ENCODE measurements at regions not wholly inside any gene's neighbourhood (a gene's known extent, or its start where the extent isn't known, plus 50 kb on each side); places are given as distances from the start of the nearest gene placed in this dataset.

DNA sequence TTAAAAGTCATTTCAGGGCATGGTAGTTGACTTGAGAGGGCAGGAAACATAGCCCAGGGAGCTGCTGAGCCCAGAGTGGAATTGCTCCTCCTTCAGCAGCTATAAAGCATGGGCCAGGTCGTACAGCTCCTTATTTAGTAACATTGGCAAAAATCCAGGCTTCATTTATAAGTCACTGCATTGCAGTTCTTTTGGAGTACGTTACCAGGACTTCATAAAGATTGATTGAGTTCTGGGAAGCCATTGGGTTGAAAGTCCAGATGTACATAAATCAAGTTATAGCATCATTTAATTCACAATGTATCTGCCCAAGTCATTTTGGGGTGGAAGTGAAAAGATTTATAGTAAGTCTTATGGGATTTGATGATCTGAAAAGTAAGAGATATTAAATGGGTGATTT, 53.0 kb upstream of the ANKEF1 start:
- Mint-ChIP-seq H3K36me3 (ENCODE audit: low read depth) (no peaks in the 10 kb centered on the region), H3K4me3 (no peak overlapping the region), H3K27ac (no peak overlapping the region), H3K27me3 (no peaks in the 10 kb centered on the region), H3K4me1 (peaks cover 3% of the 10 kb centered on the region), H3K9me3 (no peaks in the 10 kb centered on the region)
- ATAC-seq (replicated peaks), result no peak

DNA sequence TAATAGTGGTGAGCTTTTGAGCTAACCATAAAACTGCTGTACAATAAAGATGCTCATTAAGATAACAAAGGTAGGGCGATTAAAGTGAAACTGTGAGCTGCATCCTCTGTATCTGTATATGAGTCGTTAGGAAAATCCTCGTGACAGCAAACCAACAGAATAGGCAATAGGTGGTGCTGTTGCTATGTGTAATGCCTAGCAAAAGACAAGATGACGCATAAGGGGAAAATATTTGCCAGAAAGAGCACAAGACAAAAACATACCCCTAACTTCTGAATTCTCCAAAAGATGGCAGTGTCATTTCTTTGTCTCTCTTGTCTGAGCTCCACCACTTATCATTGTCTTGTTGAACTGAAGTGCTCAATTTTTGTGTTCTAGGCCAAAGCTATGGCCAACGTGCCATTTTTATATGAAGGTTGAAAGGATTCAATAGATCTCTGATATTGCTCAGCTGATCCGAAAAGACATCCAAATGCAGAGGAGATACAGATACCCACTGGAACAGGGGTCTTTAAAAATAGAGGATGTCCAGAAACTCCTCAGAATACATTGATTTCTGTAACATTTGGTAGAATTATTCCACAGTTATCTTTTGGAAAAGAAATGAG, 56.3 kb upstream of the ANKEF1 start:
- Mint-ChIP-seq H3K36me3 (ENCODE audit: low read depth) (no peaks in the 10 kb centered on the region), H3K4me3 (no peak overlapping the region), H3K9me3 (no peaks in the 10 kb centered on the region), H3K4me1 (peaks cover 3% of the 10 kb centered on the region), H3K27ac (peak overlapping the region; percentile 11), H3K27me3 (peaks cover 3% of the 10 kb centered on the region)
- peak; percentile 94 for ATAC-seq (replicated peaks)

DNA sequence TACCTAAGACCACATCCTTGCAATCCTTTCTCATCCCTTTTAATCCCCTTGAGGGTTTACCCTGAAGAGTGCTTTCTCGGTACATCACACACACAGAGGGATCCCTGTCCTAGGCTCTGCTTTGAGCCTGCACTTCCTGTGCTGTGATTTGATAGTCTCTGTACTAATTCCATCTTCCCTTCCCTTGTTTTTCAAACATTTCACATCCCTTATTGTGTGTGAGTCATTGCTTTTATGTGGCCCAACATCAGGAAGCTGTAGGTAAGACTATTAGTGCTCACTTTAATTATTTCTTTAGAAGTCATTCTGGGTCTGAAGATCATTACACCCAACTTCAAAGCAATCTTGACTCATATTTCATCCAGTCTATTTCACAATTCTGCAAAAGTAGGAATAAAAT, 57.2 kb upstream of the ANKEF1 start:
- Mint-ChIP-seq H3K27me3 (peaks cover 4% of the 10 kb centered on the region), H3K9me3 (no peaks in the 10 kb centered on the region), H3K36me3 (ENCODE audit: low read depth) (no peaks in the 10 kb centered on the region), H3K4me1 (peaks cover 3% of the 10 kb centered on the region), H3K4me3 (no peak overlapping the region), H3K27ac (no peak overlapping the region)
- ATAC-seq (replicated peaks), result no peak

DNA sequence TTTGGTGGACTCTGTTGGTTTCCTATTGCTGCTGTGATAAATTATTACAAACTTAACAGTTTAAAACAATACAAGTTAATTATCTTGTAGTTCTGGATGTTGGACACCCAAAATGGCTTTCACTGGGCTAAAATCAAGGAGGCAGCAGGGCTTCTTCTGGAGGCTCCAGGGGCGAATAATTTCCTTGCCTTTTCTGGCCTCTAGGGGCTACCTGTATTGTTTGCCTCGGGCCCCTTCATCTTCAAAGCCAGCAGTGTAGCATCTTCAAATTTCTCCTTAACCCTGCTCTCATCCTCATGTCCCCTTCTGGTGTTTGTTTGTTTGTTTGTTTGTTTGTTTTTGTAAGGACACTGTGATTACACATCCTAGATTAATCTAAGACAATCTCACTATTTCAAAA, 60.5 kb upstream of the ANKEF1 start:
- Mint-ChIP-seq H3K36me3 (ENCODE audit: low read depth) (no peaks in the 10 kb centered on the region), H3K4me3 (no peak overlapping the region), H3K27me3 (peaks cover 6% of the 10 kb centered on the region), H3K9me3 (no peaks in the 10 kb centered on the region), H3K4me1 (peaks cover 3% of the 10 kb centered on the region), H3K27ac (no peak overlapping the region)
- no peak for ATAC-seq (replicated peaks)

DNA sequence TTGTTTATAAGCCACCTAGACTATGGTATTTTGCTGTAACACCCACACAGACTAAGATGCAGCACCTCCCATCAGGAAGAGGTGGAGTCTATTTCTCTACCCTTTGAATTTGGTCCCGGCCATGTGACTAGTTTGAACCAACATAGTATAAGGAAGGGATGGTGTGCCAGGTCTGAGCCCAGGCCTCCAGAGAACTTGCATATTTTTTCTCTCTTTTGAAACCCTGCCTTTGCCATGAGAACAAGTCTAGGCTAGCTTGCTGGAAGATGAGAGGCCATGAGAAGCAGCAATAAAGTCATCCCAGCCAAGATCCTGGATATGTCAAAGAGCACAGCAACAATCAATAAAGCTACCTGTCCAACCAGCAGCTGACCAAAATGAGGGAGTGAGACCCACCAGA, 63.0 kb upstream of the ANKEF1 start:
- Mint-ChIP-seq H3K27me3 (peaks cover 16% of the 10 kb centered on the region), H3K27ac (no peak overlapping the region), H3K36me3 (ENCODE audit: low read depth) (no peaks in the 10 kb centered on the region), H3K9me3 (no peaks in the 10 kb centered on the region), H3K4me1 (no peaks in the 10 kb centered on the region), H3K4me3 (no peak overlapping the region)
- ATAC-seq (replicated peaks), result no peak

DNA sequence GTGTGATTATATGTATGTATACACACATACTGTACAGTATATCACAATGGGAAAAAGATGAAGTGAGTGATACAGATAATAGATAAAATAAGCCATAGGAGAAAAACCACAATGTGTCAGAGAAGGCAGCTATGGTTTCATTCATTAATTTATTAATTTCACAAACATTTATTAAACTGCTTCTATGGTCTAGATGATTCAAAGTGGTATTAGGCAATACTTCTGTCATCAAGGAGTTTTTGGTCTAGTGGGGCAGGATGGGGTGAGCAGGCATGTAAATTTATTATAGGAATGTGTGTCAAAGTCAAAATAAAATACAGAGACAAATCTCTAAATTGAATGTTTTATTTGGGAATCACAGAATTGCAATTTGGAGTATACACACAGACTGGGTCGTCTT, 65.2 kb upstream of the ANKEF1 start:
- Mint-ChIP-seq H3K27me3 (peaks cover 26% of the 10 kb centered on the region), H3K27ac (no peak overlapping the region), H3K4me3 (no peak overlapping the region), H3K9me3 (peaks cover 4% of the 10 kb centered on the region), H3K4me1 (no peaks in the 10 kb centered on the region), H3K36me3 (ENCODE audit: low read depth) (no peaks in the 10 kb centered on the region)
- ATAC-seq (replicated peaks), result no peak

DNA sequence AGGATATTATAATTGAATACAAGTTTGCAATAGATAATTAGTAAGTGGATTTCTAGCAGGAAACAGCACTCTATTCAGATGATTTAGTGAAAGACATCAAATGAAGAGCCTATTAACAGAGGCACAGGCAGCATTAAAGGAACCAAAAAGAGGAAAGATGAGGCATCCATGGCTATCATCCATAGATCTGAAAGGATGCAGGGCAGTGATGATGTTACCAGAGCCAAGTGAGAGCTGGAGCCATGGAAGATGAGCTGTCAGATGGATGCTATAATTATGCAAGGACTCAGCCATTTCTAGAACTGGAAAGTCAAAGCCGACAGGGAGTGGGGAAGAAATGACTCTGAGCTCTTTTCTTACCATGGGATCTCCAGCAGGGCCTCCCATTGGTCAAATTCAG, 66.8 kb upstream of the ANKEF1 start:
- peaks cover 4% of the 10 kb centered on the region for H3K9me3 Mint-ChIP-seq
- H3K4me1 Mint-ChIP-seq, result no peaks in the 10 kb centered on the region
- H3K4me3 Mint-ChIP-seq, result no peak overlapping the region
- ATAC-seq (replicated peaks), result no peak
- no peaks in the 10 kb centered on the region for H3K36me3 Mint-ChIP-seq (ENCODE audit: low read depth)
- peaks cover 30% of the 10 kb centered on the region for H3K27me3 Mint-ChIP-seq
- H3K27ac Mint-ChIP-seq, result no peak overlapping the region

DNA sequence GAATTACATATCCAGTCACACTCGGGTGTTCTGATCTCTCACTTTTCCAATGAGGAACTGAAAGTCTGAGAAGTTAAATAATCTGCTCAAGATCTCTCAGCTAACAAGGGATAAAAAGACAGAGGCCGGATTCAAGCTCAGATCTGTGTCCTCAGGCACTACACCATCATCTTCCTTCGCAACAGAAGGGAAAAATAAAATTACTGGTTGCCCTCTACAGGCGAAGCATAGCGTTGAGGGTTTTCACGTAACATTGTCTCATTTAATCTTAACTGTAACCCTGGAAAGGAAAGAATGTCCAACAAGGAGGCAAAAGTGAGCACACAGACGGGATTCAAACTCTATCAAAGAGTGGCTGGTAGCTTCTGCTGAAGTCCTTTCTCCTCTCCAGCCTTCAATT, 67.8 kb upstream of the ANKEF1 start:
- no peak for ATAC-seq (replicated peaks)
- no peak overlapping the region for H3K27ac Mint-ChIP-seq
- H3K4me3 Mint-ChIP-seq, result no peak overlapping the region
- H3K27me3 Mint-ChIP-seq, result peaks cover 30% of the 10 kb centered on the region
- H3K9me3 Mint-ChIP-seq, result peaks cover 4% of the 10 kb centered on the region
- H3K36me3 Mint-ChIP-seq (ENCODE audit: low read depth), result no peaks in the 10 kb centered on the region
- H3K4me1 Mint-ChIP-seq, result no peaks in the 10 kb centered on the region

DNA sequence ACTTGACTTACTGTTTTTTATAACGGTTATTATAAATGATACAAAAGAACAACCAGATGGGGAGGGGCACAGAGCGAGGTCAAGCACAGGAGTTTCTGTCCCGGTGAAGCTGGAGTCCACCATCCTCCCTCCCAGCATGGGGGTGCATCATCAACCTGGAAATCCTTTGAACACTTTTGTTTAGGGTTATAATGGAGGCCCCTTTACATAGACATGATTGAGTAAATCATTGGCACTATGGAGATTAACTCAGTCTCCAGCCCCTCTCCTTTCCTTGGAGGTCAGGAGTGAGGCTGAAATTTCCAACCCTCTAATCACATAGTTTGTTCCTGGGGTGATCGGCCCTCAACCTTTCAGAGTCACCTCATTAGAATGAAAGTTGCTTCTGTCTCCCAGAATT, 71.8 kb upstream of the ANKEF1 start:
- no peaks in the 10 kb centered on the region for H3K36me3 Mint-ChIP-seq (ENCODE audit: low read depth)
- no peak overlapping the region for H3K4me3 Mint-ChIP-seq
- no peaks in the 10 kb centered on the region for H3K4me1 Mint-ChIP-seq
- no peak overlapping the region for H3K27ac Mint-ChIP-seq
- peaks cover 27% of the 10 kb centered on the region for H3K27me3 Mint-ChIP-seq
- peaks cover 4% of the 10 kb centered on the region for H3K9me3 Mint-ChIP-seq
- no peak for ATAC-seq (replicated peaks)

DNA sequence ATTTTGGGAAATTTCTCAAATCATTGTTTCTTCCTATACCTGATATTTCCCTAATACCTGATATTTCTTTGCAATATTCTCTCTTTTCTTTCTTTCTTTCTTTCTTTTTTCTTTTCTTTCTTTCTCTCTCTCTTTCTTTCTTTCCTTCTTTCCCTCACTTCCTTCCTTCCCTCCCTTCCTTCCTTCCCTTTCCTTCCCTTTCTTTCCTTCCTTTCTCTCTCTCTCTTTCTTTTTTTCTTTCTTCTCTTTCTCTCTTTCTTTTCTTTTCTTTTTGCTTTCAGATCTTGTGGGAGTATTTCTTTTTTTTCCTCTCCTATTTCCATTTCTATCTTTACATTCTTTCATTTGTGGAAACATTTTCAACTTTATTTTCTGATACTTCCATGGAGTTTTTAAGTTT, 76.1 kb upstream of the ANKEF1 start:
- Mint-ChIP-seq H3K9me3 (no peaks in the 10 kb centered on the region), H3K4me1 (no peaks in the 10 kb centered on the region), H3K4me3 (no peak overlapping the region), H3K27ac (no peak overlapping the region), H3K36me3 (ENCODE audit: low read depth) (no peaks in the 10 kb centered on the region), H3K27me3 (peaks cover 17% of the 10 kb centered on the region)
- no peak for ATAC-seq (replicated peaks)

DNA sequence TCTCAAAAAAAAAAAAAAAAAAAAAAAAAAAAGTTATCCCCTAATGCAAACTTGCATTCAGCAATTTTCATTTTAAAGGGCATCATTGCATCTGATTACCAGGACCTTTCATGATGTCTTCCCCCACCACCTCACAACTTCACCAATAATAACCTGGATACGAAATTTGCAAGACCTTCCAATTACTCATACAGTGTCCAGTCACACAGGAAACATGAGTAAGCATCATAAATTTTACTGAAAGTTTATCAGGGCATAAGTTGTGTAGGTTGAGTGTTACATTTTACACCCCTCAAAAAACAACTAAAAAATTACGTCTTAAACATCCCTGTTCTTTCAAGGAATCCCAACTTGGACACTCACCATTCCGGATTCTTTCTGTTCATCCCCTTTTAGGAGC, 79.1 kb upstream of the ANKEF1 start:
- Mint-ChIP-seq H3K4me1 (no peaks in the 10 kb centered on the region), H3K36me3 (ENCODE audit: low read depth) (no peaks in the 10 kb centered on the region), H3K4me3 (no peak overlapping the region), H3K27ac (no peak overlapping the region), H3K9me3 (no peaks in the 10 kb centered on the region), H3K27me3 (peaks cover 26% of the 10 kb centered on the region)
- no peak for ATAC-seq (replicated peaks)

DNA sequence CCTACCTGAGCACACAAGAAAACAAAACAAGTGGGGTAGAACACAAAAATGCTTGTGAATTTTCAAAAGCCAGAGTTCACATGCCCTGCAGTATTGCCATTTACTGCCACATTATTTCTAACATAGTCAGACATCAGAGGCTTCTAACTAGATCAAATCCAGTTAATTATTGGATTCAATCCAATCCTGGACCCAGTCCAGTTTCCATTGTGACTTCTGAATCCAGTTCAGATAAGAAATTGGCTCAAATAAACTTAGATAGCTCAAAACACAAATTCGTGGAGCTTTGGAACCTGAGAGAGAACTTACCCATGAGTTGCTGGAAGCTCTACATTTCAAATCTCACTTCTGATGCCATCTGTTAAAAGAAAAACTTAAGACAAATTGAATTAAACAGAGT, 85.2 kb upstream of the ANKEF1 start:
- Mint-ChIP-seq H3K9me3 (no peaks in the 10 kb centered on the region), H3K27ac (no peak overlapping the region), H3K4me1 (no peaks in the 10 kb centered on the region), H3K36me3 (ENCODE audit: low read depth) (no peaks in the 10 kb centered on the region), H3K27me3 (peaks cover 23% of the 10 kb centered on the region), H3K4me3 (no peak overlapping the region)
- no peak for ATAC-seq (replicated peaks)

DNA sequence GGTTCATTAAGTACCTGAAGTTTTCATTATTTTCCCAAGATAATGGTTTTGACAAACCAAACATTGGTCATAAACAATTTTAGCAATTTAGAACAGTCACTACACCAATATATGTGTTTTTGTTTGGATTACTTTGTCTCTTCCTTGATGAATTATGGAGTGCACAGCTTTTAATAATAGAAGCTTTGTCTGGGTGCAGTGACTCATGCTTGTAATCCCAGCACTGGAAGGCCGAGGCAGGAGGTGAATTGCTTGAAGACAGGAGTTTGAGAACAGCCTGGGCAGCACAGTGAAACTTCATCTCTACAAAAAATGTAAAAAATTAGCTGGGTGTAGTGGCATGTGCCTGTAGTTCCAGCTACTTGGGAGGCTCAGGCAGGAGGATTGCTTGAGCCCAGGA, 89.4 kb upstream of the ANKEF1 start:
- no peaks in the 10 kb centered on the region for H3K36me3 Mint-ChIP-seq (ENCODE audit: low read depth)
- H3K27me3 Mint-ChIP-seq, result peaks cover 6% of the 10 kb centered on the region
- ATAC-seq (replicated peaks), result no peak
- no peak overlapping the region for H3K4me3 Mint-ChIP-seq
- peaks cover under 1% of the 10 kb centered on the region for H3K9me3 Mint-ChIP-seq
- H3K27ac Mint-ChIP-seq, result no peak overlapping the region
- no peaks in the 10 kb centered on the region for H3K4me1 Mint-ChIP-seq

DNA sequence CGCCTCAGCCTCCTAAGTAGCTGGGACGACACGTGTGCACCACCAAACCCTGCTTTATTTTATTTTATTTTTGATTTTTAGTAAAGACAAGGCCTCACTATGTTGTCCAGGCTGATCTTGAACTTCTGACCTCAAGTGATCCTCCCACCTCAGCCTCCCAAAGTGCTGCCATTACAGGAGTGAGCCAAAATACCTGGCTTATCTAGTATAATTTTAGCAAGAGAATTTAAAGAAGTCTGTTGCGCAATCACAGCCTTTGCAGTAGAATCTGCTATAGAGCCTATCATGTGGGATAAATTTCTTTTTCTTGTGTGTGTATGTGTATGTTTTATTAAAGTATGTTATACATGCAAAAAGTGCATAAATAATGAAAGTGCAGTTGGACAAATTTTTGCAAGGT, 92.1 kb upstream of the ANKEF1 start:
- H3K9me3 Mint-ChIP-seq, result peaks cover 3% of the 10 kb centered on the region
- H3K27me3 Mint-ChIP-seq, result peaks cover 9% of the 10 kb centered on the region
- no peak overlapping the region for H3K4me3 Mint-ChIP-seq
- no peaks in the 10 kb centered on the region for H3K36me3 Mint-ChIP-seq (ENCODE audit: low read depth)
- no peak overlapping the region for H3K27ac Mint-ChIP-seq
- ATAC-seq (replicated peaks), result no peak
- no peaks in the 10 kb centered on the region for H3K4me1 Mint-ChIP-seq

DNA sequence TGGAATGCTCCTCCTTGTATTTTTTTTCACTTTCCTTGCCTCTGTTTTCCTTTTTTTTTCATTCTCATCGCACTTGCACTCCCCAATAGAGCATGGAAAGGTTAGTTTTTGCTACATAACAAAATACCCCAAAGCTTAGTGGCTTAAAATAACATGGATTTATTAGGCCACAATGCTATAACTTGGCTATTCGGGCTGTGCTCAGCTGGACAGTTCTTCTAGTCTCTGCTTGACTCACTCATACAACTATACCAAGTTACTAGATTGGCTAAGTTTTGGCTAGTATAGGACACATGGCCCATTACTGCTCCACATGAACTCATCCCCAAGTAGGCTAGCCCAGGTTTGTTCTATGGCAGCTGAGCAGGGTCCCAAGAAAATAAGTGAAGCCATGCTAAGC, 94.5 kb upstream of the ANKEF1 start:
- no peak for ATAC-seq (replicated peaks)
- H3K36me3 Mint-ChIP-seq (ENCODE audit: low read depth), result no peaks in the 10 kb centered on the region
- no peak overlapping the region for H3K4me3 Mint-ChIP-seq
- H3K4me1 Mint-ChIP-seq, result no peaks in the 10 kb centered on the region
- H3K27ac Mint-ChIP-seq, result no peak overlapping the region
- peaks cover 7% of the 10 kb centered on the region for H3K9me3 Mint-ChIP-seq
- peaks cover 19% of the 10 kb centered on the region for H3K27me3 Mint-ChIP-seq

DNA sequence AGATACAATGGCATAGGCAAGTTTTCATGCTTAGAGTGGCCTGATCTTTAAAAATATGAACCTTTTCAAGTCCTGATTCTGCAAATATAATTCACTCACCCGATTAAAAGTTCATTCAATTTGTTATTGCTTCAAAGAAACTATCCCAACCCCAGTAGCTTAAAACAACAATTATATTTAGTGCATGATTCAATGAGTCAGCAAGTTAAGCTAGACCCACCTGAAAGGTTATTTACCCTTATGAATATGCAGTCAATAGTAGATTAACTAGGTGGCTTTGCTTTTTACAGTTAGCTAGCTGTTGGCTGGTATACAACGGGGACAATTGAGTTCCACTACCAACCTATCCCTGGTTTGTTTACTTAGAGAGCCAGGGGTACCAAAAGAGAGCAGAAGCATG, 95.6 kb upstream of the ANKEF1 start:
- peaks cover 19% of the 10 kb centered on the region for H3K27me3 Mint-ChIP-seq
- peaks cover 7% of the 10 kb centered on the region for H3K9me3 Mint-ChIP-seq
- H3K36me3 Mint-ChIP-seq (ENCODE audit: low read depth), result no peaks in the 10 kb centered on the region
- no peak overlapping the region for H3K4me3 Mint-ChIP-seq
- no peak for ATAC-seq (replicated peaks)
- no peak overlapping the region for H3K27ac Mint-ChIP-seq
- H3K4me1 Mint-ChIP-seq, result no peaks in the 10 kb centered on the region

Data from activated T-helper 17 cell treated with anti-CD3 and anti-CD28 coated beads, Interleukin-2, amount 50 U/mL, for 72 hours (primary cell).